ENCODE measurements at regions not wholly inside any gene's neighbourhood (a gene's known extent, or its start where the extent isn't known, plus 50 kb on each side); places are given as distances from the start of the nearest gene placed in this dataset.

DNA sequence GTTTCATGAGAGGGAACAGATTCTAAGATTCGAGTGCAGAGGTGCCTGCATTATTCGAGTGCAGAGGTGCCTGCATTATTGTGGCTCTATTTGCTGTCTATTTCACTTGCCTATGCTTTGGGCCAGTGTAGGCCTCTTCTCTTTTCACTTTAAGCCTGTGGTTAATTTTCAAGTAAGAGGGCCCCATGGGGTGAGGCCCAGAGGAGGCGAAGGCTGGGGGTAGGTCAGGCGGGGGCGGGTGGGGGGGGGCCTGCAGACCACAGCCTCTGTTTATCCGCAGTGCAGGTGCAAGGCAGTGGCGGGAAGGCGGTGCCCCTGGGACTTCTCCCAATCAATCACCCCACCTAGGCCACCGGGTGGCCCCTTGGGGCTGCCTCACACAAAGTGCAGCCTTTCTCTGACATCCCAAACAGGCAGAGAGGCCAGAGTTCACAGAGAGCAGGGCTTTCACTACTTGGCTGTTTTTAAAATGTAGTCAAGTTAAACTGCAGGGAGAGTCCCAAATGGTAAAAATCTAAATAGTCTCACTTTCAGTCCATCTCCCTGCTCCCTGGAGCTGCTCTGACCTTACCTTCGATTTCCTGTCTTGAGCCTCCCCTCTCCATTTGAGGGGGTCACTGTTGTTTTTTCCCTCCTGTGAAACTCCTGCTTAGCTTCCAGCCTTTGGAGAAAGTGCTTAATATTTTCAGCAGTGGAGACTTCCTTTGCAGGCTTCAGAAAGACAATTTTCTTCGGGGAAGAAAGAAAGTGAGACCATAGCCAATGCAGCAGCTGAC lies 249.0 kb downstream of the DLEU7 start:
- Histone ChIP-seq H4K20me1 (ENCODE audit: insufficient read depth, low read length) (no peaks in the 10 kb centered on the region), H3K36me3 (ENCODE audit: insufficient read depth, low read length) (no peaks in the 10 kb centered on the region), H2AFZ (ENCODE audit: low read depth, low read length) (peak overlapping the region; percentile 4), H3K79me2 (ENCODE audit: insufficient read depth, low read length) (no peaks in the 10 kb centered on the region), H3K27me3 (ENCODE audit: insufficient read depth, low read length) (no peaks in the 10 kb centered on the region), H3K4me1 (ENCODE audit: insufficient read depth, low read length) (peaks cover 31% of the 10 kb centered on the region), H3K9ac (ENCODE audit: low read length) (peak overlapping the region; percentile 3), H3K27ac (ENCODE audit: low read depth, low read length) (no peak overlapping the region), H3K4me3 (ENCODE audit: insufficient read depth, low read depth, low read length) (no peak overlapping the region), H3K9me3 (ENCODE audit: insufficient read depth, low read depth, low read length) (no peaks in the 10 kb centered on the region), H3K4me2 (ENCODE audit: low read length) (no peak overlapping the region)
- Mint-ChIP-seq H3K36me3 (ENCODE audit: low read depth, unreplicated experiment) (no peaks in the 10 kb centered on the region), H3K4me3 (ENCODE audit: unreplicated experiment) (no peak overlapping the region), H3K27ac (ENCODE audit: unreplicated experiment) (peak overlapping the region; percentile 59), H3K4me1 (ENCODE audit: low read depth, unreplicated experiment) (peaks cover 40% of the 10 kb centered on the region), H3K27me3 (ENCODE audit: low read depth, unreplicated experiment) (peaks cover 17% of the 10 kb centered on the region), H3K9me3 (ENCODE audit: unreplicated experiment) (no peaks in the 10 kb centered on the region)
- TF ChIP-seq, protein P1, sequence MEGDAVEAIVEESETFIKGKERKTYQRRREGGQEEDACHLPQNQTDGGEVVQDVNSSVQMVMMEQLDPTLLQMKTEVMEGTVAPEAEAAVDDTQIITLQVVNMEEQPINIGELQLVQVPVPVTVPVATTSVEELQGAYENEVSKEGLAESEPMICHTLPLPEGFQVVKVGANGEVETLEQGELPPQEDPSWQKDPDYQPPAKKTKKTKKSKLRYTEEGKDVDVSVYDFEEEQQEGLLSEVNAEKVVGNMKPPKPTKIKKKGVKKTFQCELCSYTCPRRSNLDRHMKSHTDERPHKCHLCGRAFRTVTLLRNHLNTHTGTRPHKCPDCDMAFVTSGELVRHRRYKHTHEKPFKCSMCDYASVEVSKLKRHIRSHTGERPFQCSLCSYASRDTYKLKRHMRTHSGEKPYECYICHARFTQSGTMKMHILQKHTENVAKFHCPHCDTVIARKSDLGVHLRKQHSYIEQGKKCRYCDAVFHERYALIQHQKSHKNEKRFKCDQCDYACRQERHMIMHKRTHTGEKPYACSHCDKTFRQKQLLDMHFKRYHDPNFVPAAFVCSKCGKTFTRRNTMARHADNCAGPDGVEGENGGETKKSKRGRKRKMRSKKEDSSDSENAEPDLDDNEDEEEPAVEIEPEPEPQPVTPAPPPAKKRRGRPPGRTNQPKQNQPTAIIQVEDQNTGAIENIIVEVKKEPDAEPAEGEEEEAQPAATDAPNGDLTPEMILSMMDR (IDR thresholded peaks at IDR 0.05; ENCODE audit: insufficient read depth, low read depth, low read length) = no peak
- no peak for TF ChIP-seq EZH2 (IDR thresholded peaks at IDR 0.05; ENCODE audit: insufficient read depth, low read length)
- FAIRE-seq = no peak
- no peak for DNase-seq (ENCODE audit: low read depth)

DNA sequence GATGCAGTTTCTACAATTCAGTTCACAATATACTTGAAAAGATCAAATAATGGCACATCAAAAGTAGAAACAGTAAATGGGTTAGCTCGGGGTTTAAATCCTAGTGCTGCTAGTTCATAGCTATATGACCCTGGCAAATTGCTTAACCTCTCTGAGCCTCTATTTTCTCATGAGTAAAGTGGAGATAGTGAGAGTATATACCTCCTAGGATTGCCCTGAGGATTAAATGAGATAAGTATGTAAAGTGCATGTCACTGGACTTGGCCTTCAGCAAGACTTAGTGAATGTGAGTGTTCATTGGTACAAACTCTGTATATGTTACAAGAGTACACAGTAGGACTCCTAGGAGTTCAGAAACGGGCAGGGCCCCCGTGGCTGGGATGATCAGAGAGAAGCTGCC lies 248.3 kb downstream of the DLEU7 start:
- H3K27ac Mint-ChIP-seq (ENCODE audit: unreplicated experiment) = peak overlapping the region; percentile 59
- TF ChIP-seq, protein P1 (IDR thresholded peaks at IDR 0.05; ENCODE audit: insufficient read depth, low read depth, low read length) = no peak
- TF ChIP-seq EZH2 (IDR thresholded peaks at IDR 0.05; ENCODE audit: insufficient read depth, low read length) = no peak
- no peaks in the 10 kb centered on the region for H3K36me3 Mint-ChIP-seq (ENCODE audit: low read depth, unreplicated experiment)

DNA sequence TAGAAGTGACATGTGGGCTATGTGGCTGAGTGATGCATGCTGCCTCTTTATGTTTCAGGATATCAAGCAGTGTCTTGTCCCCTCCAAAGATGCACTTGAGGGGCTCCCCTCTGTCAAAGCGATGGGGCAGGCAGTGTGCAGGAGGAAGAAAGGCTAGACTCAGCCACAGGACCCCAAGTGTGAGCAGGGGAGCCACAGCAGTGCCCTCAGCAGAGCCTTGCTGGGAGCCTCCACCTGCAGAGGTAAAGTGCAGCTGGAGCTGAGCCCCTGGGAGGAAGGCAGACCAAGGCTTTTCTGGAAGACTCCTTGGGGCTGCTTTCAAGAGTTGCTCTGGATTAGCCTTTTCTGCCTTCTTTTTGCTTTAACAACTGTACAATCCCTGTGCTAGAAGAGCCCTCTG lies 247.3 kb downstream of the DLEU7 start:
- Histone ChIP-seq H3K36me3 (ENCODE audit: insufficient read depth, low read length) (no peaks in the 10 kb centered on the region), H3K4me1 (ENCODE audit: insufficient read depth, low read length) (peaks cover 16% of the 10 kb centered on the region), H3K4me3 (ENCODE audit: insufficient read depth, low read depth, low read length) (no peak overlapping the region), H3K9me3 (ENCODE audit: insufficient read depth, low read depth, low read length) (no peaks in the 10 kb centered on the region), H3K79me2 (ENCODE audit: insufficient read depth, low read length) (no peaks in the 10 kb centered on the region), H3K9ac (ENCODE audit: low read length) (no peak overlapping the region), H3K27ac (ENCODE audit: low read depth, low read length) (no peak overlapping the region), H4K20me1 (ENCODE audit: insufficient read depth, low read length) (no peaks in the 10 kb centered on the region), H3K27me3 (ENCODE audit: insufficient read depth, low read length) (no peaks in the 10 kb centered on the region), H2AFZ (ENCODE audit: low read depth, low read length) (no peak overlapping the region), H3K4me2 (ENCODE audit: low read length) (no peak overlapping the region)
- DNase-seq (ENCODE audit: low read depth) (no peak), FAIRE-seq (no peak)
- TF ChIP-seq EZH2 (IDR thresholded peaks at IDR 0.05; ENCODE audit: insufficient read depth, low read length) = no peak
- TF ChIP-seq, protein P1 (IDR thresholded peaks at IDR 0.05; ENCODE audit: insufficient read depth, low read depth, low read length) = no peak
- H3K4me1 Mint-ChIP-seq (ENCODE audit: low read depth, unreplicated experiment) = peaks cover 27% of the 10 kb centered on the region
- no peaks in the 10 kb centered on the region for H3K9me3 Mint-ChIP-seq (ENCODE audit: unreplicated experiment)
- H3K36me3 Mint-ChIP-seq (ENCODE audit: low read depth, unreplicated experiment) = no peaks in the 10 kb centered on the region
- H3K27ac Mint-ChIP-seq (ENCODE audit: unreplicated experiment) = no peak overlapping the region
- H3K27me3 Mint-ChIP-seq (ENCODE audit: low read depth, unreplicated experiment) = peaks cover 17% of the 10 kb centered on the region
- no peak overlapping the region for H3K4me3 Mint-ChIP-seq (ENCODE audit: unreplicated experiment)

More for the DNA sequence above, 248.3 kb downstream of the DLEU7 start:
- Histone ChIP-seq H3K9ac (ENCODE audit: low read length) (no peak overlapping the region), H4K20me1 (ENCODE audit: insufficient read depth, low read length) (no peaks in the 10 kb centered on the region), H3K27ac (ENCODE audit: low read depth, low read length) (no peak overlapping the region), H3K4me2 (ENCODE audit: low read length) (no peak overlapping the region), H3K36me3 (ENCODE audit: insufficient read depth, low read length) (no peaks in the 10 kb centered on the region), H3K4me3 (ENCODE audit: insufficient read depth, low read depth, low read length) (no peak overlapping the region), H3K27me3 (ENCODE audit: insufficient read depth, low read length) (no peaks in the 10 kb centered on the region), H3K9me3 (ENCODE audit: insufficient read depth, low read depth, low read length) (no peaks in the 10 kb centered on the region), H3K79me2 (ENCODE audit: insufficient read depth, low read length) (no peaks in the 10 kb centered on the region), H2AFZ (ENCODE audit: low read depth, low read length) (no peak overlapping the region), H3K4me1 (ENCODE audit: insufficient read depth, low read length) (peaks cover 24% of the 10 kb centered on the region)
- Mint-ChIP-seq H3K4me3 (ENCODE audit: unreplicated experiment) (no peak overlapping the region), H3K4me1 (ENCODE audit: low read depth, unreplicated experiment) (peaks cover 32% of the 10 kb centered on the region), H3K9me3 (ENCODE audit: unreplicated experiment) (no peaks in the 10 kb centered on the region), H3K27me3 (ENCODE audit: low read depth, unreplicated experiment) (peaks cover 17% of the 10 kb centered on the region)
- FAIRE-seq = no peak
- DNase-seq (ENCODE audit: low read depth) = no peak

All from astrocyte (in vitro differentiated cells and primary cell).